GM19025 (cell line): ENCODE measurements at regions not wholly inside any gene's neighbourhood (a gene's known extent, or its start where the extent isn't known, plus 50 kb on each side); places are given as distances from the start of the nearest gene placed in this dataset.
"Not testable (repeated sequence)": the region's sequence is repeated elsewhere in the genome, so short reads cannot be mapped to it uniquely, and the experiment has no call there.

Experiments used
- ATAC-seq: cut with Tn5 transposase; IDR thresholded peaks from one replicate; pipeline ENCODE4 v1.9.1; 2021; ENCODE audit warnings: mild to moderate bottlenecking, low read depth, moderate library complexity; ENCODE audit not compliant: unreplicated experiment

DNA sequence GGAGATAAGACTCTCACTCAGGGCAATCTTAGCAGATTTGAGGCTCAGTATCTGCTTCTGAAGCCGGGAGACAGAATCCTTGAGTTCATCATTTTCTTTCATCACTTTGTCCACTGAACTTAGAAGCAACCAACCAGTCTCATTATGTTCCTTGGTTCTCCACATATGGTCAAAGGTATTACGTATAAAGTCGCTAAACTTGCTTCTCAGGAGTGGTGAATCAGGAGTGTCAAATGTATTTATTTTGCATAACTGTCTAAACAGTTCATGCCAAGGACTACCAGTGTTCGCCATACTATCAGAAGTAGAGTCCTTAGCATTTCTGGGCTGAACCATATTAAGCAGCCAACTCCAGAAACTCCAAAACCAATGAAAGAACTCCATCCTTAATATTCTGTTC is 163.0 kb upstream of the ZNF184 start:
- ATAC-seq = not testable (repeated sequence)

DNA sequence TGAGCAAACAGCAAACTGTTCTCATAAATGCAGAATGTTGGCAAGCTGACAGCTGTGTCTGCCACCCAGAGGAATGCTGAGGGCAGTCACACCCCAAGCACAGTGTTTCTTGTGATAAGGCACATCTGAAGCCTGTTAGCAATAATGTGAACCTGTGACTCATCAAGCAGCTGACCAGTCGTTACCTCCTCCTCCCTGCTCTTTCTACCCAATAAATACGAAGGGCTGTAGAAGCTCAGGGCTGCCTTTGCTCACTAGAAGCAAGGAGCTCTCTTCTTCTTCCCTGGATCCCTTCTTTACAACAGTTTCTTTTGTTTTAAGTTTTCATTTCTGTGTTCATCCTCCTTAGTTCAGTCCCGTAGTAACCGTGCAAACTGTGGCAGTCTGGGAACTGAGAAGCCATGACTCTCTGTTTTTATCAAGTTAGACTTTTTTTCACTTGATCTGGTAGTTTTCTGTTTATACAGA is 160.3 kb upstream of the ZNF184 start:
- not testable (repeated sequence) for ATAC-seq

DNA sequence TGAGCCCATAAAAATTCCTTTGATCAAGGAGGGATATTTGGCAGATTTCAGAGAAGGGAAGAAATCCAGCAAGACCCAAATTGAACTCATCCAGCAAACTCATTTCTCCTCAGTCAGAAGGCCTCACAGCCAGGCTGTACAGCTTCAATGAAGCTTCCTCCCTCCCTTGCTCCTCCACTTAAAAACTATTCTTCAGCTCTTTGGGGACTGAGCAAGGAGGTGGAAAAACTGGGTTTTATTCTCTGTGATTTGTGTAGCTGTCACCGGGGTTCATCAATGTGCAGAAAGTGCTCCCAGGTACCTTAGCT is 158.7 kb upstream of the ZNF184 start:
- no peak for ATAC-seq

DNA sequence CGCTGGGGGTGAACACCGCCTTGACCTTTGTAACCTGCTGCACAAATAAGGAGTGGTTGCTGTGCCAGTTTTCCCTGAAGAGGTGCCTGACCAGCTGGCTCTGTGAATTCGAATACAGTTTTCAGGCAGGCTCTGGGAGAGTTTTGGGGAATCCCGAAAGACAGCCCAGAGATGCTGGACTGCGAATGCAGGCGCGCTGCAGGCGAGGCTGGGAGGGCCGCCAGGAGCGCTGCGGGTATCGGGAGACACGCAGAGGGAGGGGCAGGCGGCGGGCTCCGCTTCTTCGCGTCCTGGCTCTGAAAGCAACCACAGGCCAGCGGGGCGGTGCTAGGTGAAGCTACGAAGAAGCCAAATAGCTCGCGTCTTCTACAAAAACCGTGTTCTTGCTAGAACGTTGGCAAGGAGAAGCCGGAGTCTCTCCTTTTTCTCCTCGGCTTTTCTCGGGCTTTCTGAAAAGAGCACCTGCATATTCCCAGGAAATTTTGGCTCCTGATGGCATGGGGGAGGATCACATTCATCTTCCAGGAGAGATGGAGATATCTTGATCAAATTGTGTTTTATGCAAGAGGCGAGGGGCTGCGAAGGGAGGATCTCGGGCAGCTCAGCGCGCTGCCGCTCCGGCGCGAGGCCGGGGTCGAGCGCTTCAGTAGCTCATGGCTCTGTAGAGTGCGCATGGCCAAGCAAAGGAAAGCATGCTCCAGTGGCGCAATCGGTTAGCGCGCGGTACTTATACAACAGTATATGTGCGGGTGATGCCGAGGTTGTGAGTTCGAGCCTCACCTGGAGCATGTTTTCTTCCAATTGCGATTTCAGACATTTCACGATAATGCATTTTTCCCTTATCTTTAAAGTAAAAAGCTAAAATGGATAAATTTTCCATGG is 158.1 kb upstream of the ZNF184 start:
- ATAC-seq = no peak

DNA sequence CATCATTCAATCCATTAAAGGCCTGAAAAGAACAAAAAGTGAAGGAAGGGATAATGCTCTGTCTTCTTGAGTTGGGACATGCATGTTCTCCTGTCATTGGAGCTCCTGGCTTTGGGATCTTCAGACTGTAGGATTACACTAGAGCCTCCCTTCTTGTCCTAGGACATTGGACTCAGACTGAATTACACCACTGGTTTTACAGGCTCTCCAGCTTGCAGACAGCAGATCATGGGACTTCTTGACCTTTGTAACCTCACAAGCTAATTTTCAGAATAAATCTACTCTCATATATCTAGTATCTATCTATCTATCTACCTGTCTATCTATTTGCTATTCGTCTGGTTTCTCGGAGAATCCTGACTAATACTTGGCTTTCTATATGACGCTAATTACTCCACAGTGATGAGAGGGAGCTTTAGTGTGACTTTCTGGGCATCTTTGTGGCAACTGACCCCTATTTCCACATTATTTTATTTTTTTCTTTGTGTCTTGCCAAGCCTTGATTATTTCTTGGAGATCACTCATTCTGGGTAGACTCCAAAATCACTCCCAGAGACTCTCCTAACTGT is 151.9 kb upstream of the ZNF184 start:
- ATAC-seq = no peak

DNA sequence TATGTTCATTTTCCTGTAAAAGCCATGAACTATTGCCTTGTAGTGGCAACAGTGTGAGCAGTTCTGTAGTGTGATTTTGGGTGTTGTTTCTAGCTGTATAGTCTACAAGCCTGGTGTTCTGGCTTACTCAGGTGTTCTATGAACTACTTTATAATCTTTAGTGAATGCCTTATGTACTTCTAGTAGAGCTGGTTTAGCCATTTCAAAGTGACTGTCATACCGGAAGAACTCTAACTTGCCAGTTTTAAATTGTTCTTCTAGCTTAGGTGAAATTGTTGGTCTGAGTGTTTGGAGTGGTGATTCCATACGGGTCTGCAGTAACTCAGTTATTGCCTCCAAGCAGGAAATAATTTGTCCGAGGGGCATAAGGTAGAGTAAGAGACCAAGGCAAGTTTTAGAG is 150.2 kb upstream of the ZNF184 start:
- ATAC-seq = no peak

DNA sequence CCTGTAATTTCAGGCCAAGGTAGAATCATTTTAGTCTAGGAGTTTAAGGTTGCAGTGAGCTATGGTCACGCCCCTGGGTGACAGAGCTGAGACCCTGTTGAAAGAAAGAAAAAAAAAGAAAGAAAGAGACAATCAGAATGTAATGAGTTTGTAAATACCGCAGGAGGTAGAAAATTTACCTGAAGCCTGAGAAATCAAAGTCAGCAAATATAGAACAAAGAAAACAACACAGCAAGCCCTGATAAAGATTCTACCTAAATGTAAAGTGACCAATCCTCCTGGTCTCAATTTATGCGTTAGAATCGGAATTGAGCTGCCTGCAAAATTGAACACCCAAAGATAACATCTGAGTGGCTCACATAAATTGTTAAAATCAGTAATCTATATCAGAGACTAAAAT is 146.5 kb upstream of the ZNF184 start:
- no peak for ATAC-seq

DNA sequence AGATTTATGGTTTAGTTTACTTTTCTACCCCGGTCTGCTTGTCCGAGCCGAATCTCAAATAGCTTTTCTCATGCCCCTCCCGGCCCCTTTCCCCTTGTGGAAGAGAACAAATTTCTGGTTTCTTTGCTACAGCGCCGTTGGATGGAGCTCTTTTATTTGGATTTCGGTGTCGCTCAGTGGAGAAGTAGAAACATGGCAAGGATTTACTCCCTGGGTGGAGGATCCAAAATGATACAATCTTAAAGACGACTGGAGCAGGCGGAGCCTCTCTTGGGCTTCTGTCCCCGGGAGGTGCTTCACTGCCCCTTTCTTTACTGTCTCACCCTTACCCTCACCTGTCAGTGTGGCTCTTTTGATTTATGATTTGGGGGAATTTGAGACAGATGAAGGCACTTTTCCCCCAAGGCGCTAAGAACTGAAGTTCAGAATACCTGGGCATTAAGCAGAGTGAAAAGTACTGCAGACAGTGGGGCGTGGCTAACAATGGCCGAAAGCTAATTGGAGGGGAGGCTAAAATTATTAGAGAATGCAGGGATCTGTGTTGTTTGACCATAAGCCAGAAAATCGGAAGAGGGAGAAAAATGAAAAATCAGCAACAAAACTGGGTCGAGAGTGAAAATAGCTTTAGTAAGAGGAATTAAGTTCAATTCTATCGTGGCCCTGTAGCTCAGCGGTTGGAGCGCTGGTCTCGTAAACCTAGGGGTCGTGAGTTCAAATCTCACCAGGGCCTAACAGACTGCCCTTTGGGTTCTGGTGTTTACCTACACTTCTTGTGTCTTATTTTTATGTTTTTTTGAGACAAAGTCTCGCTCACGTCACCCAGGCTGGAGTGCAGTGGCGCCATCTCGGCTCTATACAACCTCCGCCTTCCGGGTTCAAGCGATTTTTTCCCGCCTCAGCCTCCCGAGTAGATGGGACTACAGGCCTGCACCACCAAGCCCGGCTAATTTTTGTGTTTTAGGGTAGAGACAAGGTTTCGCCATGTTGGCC is 145.1 kb upstream of the ZNF184 start:
- no peak for ATAC-seq

DNA sequence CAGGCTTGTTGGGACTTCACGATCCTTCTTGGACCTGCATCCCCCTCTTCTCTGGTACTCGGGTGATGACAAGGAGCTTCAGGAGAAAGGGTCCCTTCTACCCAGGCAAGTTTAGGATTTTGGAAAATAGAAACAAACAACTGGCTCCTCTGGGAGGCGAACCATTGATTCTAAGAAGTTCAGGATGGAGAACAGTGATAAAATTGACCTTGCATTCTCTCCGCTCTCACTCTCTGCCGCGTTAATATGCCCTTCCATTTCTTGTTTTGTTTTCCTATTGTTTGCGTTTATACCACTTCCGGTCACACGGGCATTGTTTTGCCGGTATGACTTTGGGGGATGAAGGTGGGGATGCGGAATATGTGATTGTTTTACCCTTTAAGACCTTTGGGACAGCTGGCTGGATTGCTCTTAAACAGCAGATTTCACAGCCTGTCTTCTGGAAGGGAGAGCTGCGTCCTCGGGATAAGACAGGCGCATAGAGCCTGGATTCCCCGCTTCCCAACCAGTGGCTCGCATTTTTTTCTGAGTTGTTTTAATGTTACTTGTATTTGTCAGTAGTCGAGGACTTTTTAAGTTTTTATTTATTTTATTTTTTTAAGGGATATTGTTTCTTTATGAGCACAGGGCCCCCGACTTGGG is 144.3 kb upstream of the ZNF184 start:
- ATAC-seq = no peak

DNA sequence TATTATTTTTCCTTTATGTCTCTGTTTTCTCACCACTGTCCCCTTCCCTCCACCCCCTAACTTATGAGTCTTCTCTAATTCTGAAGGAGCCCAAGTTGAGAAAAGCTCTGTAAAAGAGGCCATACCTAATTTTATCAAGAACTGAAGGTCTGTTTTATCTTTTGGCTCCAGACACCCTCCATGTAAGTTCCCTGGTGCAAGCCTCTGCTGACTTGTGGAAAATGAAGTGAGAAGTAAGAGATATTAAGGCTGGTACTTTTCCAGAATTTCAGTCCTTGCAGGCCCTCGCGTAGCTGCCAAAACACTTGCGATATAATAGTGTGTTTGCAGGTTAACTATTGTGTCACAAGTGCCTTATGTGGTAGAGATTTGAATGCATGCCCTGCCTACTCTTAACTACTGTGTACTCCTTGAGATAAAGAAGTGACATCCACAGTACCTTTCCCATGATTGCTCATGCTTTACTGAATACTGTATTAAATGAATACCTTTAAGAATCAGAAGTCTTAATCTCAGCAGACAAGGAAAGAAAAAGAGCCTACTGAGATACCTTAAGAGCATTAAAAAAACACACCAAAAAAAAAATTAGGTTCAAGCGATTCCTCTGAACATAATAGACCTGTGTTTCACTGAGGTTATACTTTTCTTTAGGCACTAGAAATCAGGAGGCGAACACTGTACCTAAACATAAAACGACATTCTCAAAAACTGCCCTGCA is 143.6 kb upstream of the ZNF184 start:
- no peak for ATAC-seq

DNA sequence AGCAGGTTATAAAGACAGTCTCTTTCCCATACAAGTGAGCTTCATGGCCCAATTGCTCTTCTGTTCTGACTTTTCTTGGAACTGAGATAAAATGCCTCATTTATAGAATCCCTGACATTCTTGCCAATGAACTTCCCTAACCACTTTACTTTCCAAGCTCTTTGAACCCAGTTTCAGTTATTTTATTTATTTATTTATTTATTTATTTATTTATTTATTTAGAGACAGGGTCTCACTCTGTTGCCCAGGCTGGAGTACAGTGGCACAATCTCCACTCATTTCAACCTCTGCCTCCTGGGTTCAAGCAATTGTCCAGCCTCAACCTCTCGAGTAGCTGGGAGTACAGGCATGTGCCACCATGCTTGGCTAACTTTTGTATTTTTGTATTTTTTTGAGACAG is 138.5 kb upstream of the ZNF184 start:
- ATAC-seq = no peak

DNA sequence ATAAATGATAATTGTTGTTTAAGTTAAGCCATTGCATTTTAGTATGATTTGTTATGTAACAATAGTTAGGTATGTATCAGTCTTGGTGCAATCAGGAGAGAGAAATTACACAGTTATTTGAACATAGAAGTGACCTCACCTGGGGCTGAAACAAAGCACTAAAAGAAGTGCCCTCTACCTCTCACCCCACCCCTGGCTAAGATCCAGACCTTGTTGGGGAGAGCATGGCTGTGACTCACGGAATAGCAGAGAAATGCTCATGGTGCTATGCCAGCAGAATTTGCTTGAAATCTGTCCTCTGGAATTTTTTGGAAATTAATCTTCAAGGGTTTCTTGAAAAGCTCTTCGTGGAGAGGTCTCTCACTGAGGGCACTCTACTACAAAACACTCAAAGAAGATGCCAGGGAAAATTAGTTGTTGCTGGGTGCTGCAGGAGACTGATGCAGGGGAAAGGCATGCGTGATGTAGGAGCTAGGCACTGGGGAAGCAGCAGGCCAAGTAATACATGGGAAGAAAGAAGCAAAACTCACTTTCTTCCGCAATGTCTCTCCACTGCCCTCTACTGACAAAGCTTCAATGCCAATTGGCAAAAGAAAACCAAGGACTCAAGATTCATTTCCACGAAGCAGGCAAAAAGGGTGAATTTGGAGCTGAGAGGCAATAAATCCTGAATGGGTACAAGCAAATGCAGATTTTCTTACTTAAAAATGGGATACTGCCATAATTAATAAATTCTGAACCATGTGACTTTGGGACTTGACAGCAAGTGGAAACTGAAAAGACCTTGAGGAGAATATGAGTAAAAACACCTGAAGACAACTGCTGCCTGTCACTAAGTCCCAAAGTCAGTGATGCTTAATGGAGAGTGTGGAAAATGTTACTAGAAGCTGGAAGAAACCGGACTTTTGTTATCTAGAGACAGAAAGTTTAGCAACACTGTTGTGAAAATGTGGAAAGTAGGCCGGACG is 136.3 kb upstream of the ZNF184 start:
- ATAC-seq = no peak

DNA sequence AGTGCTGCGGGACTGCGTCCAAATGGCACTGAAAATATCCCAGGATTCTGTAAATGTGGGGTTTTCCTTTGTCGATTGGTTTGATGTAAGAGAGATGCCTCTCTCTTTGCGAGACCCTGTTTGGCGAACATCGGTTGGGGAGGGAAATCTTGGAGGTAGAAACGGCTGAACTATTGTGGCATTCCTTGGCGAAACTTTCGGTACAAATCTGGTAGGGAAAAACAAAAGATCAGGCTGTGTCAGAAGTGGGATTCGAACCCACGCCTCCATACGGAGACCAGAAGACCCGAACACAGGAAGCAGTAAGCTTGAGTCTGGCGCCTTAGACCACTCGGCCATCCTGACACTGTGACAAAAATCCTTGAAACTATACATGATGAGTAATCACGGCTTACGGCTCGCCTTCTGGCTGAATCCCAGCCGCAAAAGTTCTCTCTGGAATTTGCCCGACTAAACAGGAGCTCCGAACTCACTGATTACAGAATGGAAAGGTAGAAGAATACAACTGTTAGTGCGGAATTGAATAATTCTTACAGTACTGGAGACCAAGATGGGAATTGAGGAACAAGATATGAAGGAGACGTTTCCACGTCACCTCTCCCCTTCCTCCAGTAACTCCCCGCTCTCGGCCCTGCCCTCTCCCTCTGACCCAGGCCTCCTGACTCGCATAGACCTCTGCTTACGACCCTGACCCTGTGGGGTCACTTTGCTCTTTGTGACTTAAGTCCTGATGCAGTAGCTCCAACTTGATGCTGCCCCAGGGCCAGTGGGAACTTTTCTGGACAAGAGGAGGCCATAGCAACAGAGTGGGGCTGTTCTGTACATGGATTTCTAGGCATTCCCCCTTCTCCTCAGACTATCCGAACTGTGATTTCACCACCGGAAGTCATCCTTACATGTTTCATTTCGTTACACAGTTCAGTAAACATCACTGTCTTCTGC is 132.8 kb upstream of the ZNF184 start:
- ATAC-seq = no peak

DNA sequence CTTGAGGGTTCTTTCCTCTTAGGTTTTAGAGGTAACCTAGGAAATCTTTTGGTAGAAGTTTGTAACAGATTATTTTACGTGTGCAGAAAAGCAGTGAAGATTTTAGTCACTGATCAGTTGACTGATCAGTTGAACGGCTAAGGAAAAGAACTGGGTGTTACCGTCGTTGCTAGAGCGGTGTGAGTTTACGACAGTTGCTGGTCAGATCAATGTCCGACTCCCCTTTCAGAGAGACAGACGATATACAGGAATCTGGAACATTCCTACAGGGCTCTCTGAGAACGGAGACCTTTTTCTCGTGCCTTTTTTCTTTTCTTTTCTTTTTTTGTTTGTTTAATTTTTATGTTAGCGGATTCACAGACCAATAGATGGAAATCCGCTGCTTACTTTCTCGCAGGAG is 132.1 kb upstream of the ZNF184 start:
- ATAC-seq = no peak

DNA sequence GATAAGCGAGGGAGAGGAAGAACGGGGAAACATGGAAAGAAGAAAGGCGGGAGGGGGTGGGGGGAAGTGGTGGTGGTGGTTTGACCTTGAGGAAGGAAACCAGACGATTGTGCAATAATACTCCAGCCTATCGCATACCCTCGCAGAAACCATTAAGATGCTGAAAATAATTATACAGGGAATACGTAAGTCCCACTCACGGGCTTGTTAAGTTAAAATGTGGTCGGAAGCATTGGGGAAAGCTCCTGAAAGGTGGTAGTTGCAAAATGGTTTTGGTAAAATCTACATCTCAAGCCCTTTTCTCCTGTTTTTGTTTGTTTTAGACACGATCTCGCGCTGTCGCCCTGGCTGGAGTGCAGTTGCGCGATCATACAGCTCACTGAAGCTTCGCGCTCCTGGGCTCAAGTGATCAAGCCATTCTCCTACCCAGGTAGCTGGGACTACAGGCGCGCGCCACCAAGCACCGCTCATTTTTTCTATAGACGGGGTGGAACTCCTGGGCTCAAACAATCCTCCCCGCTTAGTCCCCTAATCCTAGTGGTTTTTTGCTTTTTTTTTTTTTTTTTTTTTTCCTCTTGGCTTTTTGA is 128.9 kb upstream of the ZNF184 start:
- ATAC-seq = no peak

DNA sequence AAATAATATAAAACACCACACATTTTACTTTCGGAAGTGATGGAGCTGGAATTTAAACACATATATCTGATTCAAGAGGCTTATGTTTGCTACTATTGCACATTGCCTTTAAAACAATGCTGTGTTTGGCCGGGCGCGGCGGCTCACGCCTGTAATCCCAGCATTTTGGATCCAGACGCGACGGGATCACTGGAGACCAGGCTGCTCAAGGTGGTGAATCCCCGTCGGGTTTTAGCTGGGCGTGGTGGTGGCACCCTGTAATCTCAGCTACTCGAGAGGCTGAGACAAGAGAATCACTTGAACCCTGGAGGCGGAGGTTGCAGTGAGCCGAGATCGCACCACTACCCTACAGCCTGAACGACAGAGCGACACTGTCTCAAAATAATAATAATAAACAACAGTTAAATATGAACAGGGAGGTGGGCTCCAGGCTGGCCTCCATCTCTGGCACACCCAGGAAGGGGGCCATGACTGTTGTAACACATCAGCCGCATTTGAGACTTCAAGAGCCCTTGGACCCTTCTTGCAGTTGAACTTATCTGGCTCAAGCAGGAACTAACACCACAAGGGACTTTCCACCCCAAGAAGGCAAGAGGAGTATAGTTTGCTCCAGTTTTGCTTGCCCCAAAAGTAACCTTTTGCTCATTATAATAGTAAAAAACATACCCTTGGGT is 127.1 kb upstream of the ZNF184 start:
- no peak for ATAC-seq

DNA sequence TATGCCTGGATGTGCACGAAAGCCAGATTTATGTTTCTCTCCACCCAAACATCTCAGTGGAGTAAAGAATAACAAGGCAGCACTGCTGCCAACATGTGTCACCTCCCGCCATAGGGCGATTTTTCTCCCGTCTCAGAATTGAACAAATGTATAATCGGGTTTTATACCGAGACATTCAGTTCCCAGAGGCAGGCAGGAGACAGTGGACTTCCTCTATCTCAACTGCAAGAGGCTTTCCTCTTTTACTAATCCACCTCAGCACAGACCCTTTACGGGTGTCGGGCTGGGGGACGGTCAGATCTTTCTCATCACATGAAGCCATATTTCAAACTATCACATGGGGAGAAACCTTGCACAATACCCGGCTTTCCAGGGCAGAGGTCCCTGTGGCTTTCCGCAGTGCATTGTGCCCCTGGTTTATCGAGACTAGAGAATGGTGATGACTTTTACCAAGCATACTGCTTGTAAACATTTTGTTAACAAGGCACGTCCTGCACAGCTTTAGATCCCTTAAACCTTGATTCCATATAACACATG is 124.2 kb upstream of the ZNF184 start:
- ATAC-seq = not testable (repeated sequence)
